ENCODE measurements at regions not wholly inside any gene's neighbourhood (a gene's known extent, or its start where the extent isn't known, plus 50 kb on each side); places are given as distances from the start of the nearest gene placed in this dataset.

DNA sequence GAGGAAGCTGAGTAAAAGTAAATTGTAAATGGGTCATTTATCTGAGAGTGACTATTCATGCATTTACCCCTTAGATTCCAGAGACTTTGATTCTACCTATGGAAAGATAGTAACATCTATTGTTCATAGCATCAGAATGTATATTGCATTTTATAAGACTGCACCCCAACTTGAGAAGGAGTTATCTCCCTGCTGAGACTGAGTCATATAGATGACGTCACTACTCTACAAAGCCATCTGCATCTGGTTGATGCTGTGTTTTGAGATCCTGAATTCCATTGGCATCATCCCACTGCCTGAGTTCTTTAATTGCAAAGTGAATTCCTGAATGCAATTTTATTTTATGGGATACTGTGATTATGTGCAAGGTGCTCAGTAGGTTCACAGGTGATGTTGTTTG, 444.0 kb upstream of the SLC35B3 start:
- TF ChIP-seq POLR2AphosphoS5 (IDR thresholded peaks at IDR 0.05; ENCODE audit: low read depth, low read length) = no peak
- TF ChIP-seq TAF1 (IDR thresholded peaks at IDR 0.05; ENCODE audit: borderline replicate concordance, insufficient read depth, low read length) = no peak

Measured in PFSK-1 (cell line).